ENCODE measurements at regions not wholly inside any gene's neighbourhood (a gene's known extent, or its start where the extent isn't known, plus 50 kb on each side); places are given as distances from the start of the nearest gene placed in this dataset.

- no peak for TF ChIP-seq EZH2 (IDR thresholded peaks at IDR 0.05; ENCODE audit: low read depth, low read length, severe bottlenecking)
- no peak for TF ChIP-seq CTCF (IDR thresholded peaks at IDR 0.05; ENCODE audit: control extremely low read depth in 1 of 3, insufficient read depth in 1 of 3, low read depth in 1 of 3, low read length in 3 of 3)
- no peak for TF ChIP-seq POU5F1 (IDR thresholded peaks at IDR 0.05; ENCODE audit: low read depth, low read length)
- TF ChIP-seq POLR2AphosphoS5 (IDR thresholded peaks at IDR 0.05; ENCODE audit: low read depth, low read length), result no peak
Observed at GRCh38 chr13:30135868-30136267, 171.5 kb downstream of the KATNAL1 start.
